HL-60 (cell line): ENCODE measurements at regions not wholly inside any gene's neighbourhood (a gene's known extent, or its start where the extent isn't known, plus 50 kb on each side); places are given as distances from the start of the nearest gene placed in this dataset.

Experiments
- CTCF ChIP-seq: IDR thresholded peaks from one replicate; pipeline ENCODE4 v1.5.1; 2011; ENCODE audit warnings: low read length, control low read depth, inconsistent platforms; ENCODE audit not compliant: insufficient read depth
- POLR2AphosphoS5 ChIP-seq: IDR thresholded peaks from 2 replicates; pipeline ENCODE4 v1.6.1; 2012; ENCODE audit warnings: low read depth

GRCh38 chr9:21661626-21662025 lies 140.8 kb upstream of the MTAP start:
- TF ChIP-seq CTCF (no peak), POLR2AphosphoS5 (no peak)
